Fibroblast of pulmonary artery (primary cell): ENCODE measurements at regions not wholly inside any gene's neighbourhood (a gene's known extent, or its start where the extent isn't known, plus 50 kb on each side); places are given as distances from the start of the nearest gene placed in this dataset.

Experiments used
- DNase-seq: peaks from one replicate; pipeline ENCODE4 v3.0.0-alpha.2; 2010; ENCODE audit warnings: low read depth
- H3K4me3 ChIP-seq: replicated peaks from 2 replicates; pipeline ENCODE4 v1.5.1; 2011; ENCODE audit warnings: low read depth, mild to moderate bottlenecking, control low read depth, low read length, moderate library complexity
- CTCF ChIP-seq: IDR thresholded peaks from 2 replicates; pipeline ENCODE4 v1.5.1; 2011; ENCODE audit warnings: mild to moderate bottlenecking, control low read depth, low read length, inconsistent platforms; ENCODE audit errors: missing control alignments

DNA sequence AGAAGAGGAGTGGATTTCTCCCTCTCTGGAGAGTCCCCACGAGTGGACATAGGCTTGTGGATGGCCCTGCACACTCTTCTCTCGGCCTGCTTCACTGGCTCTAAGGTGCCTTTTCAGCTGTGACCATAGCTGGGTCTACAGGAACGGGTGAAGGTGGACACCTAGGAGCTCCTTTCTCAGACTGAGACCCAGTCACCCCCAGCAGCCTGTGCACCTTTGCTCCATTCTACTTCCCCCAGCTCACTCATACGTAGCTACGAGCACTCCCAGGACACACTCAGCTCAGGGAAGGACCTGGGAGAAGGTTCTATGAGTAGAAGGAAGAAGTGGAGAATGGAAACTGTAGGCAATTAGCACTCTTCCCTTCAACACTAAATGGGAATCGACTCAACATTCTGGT is 272.0 kb upstream of the KLF6 start:
- DNase-seq = no peak
- no peak for TF ChIP-seq CTCF
- H3K4me3 ChIP-seq = no peak overlapping the region

- no peak for DNase-seq
- TF ChIP-seq CTCF = no peak
- H3K4me3 ChIP-seq = no peak overlapping the region
Observed at GRCh38 chr10:4054656-4055435, 269.8 kb upstream of the KLF6 start.

- TF ChIP-seq CTCF = no peak
- DNase-seq = no peak
Observed at GRCh38 chr10:4053940-4054339, 268.9 kb upstream of the KLF6 start.

GRCh38 chr10:4051641-4052151 is 266.7 kb upstream of the KLF6 start:
- no peak for TF ChIP-seq CTCF
- H3K4me3 ChIP-seq = peak overlapping the region; percentile 3
- DNase-seq = no peak

More at GRCh38 chr10:4053940-4054339, 268.9 kb upstream of the KLF6 start:
- H3K4me3 ChIP-seq = no peak overlapping the region

DNA sequence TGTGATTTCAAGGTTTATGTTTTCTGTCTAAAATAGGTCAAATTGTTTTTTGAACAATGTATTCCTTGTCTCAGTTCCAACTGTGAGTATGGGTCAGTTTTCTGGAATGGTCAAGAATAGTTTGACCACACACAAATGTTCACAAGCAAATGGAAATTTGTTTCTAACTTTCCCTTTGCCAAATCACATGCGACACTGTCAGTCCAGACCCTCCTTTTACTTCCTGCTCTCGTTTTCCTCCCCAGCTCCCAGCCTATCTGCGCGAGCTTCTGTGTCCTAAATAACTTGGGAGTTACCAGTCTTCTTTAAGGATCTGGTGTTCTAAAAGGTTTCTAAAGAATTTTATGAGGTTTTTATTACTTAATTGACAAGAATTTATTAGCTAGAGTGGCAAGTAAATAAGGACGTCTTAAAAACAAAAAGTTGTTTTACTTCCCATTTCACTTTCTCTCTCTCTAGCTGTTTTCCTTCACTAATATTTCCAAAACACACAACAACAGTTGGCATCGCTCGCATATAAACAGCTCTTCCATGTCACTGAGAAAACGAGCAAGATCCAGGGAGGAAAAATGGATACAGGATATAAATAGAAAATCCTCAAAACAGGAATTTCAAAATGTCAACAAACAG is 266.1 kb upstream of the KLF6 start:
- H3K4me3 ChIP-seq = peak overlapping the region; percentile 3
- no peak for TF ChIP-seq CTCF

GRCh38 chr10:4050061-4050460 is 265.1 kb upstream of the KLF6 start:
- H3K4me3 ChIP-seq = no peak overlapping the region
- no peak for TF ChIP-seq CTCF
- DNase-seq = no peak

More for the DNA sequence above, 266.1 kb upstream of the KLF6 start:
- peak; percentile 77 for DNase-seq
